ENCODE measurements at regions not wholly inside any gene's neighbourhood (a gene's known extent, or its start where the extent isn't known, plus 50 kb on each side); places are given as distances from the start of the nearest gene placed in this dataset.

DNA sequence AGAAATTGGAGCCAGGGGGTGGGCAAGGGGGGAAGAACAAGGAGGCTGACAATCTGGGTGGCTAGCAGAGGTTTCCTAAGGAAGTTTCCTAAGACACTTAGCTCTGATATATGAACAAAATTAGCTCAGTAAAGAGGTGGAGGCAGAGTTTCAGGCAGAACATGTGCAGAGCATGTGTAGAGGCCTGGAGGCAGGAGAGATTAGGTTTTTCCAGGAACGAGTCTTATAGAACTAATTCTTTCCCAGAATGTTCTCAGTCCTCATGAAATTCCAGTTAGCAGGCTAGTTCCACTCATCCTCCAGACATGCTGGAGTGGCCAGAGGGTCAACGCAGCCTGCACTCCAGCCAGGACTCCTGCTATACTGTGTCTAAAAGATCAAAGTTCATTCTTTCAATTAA, 184.7 kb downstream of the LACC1 start:
- Histone ChIP-seq H3K36me3 (no peaks in the 10 kb centered on the region), H3K27me3 (no peaks in the 10 kb centered on the region), H3K9me3 (no peaks in the 10 kb centered on the region), H3K4me3 (no peak overlapping the region), H3K4me1 (no peaks in the 10 kb centered on the region), H3K27ac (no peak overlapping the region)
- 73 to 79% methylated on average over 2 of the region's 2 CpGs for WGBS, 2 donors (ENCODE audit: low coverage in 1 of 2)
- no peak for ATAC-seq
- TF ChIP-seq, protein P1, sequence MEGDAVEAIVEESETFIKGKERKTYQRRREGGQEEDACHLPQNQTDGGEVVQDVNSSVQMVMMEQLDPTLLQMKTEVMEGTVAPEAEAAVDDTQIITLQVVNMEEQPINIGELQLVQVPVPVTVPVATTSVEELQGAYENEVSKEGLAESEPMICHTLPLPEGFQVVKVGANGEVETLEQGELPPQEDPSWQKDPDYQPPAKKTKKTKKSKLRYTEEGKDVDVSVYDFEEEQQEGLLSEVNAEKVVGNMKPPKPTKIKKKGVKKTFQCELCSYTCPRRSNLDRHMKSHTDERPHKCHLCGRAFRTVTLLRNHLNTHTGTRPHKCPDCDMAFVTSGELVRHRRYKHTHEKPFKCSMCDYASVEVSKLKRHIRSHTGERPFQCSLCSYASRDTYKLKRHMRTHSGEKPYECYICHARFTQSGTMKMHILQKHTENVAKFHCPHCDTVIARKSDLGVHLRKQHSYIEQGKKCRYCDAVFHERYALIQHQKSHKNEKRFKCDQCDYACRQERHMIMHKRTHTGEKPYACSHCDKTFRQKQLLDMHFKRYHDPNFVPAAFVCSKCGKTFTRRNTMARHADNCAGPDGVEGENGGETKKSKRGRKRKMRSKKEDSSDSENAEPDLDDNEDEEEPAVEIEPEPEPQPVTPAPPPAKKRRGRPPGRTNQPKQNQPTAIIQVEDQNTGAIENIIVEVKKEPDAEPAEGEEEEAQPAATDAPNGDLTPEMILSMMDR (IDR thresholded peaks at IDR 0.05): no peak
- TF ChIP-seq POLR2A (IDR thresholded peaks at IDR 0.05): no peak
- no peak for TF ChIP-seq POLR2AphosphoS5 (IDR thresholded peaks at IDR 0.05)
- no peak for TF ChIP-seq EP300 (IDR thresholded peaks at IDR 0.05)

DNA sequence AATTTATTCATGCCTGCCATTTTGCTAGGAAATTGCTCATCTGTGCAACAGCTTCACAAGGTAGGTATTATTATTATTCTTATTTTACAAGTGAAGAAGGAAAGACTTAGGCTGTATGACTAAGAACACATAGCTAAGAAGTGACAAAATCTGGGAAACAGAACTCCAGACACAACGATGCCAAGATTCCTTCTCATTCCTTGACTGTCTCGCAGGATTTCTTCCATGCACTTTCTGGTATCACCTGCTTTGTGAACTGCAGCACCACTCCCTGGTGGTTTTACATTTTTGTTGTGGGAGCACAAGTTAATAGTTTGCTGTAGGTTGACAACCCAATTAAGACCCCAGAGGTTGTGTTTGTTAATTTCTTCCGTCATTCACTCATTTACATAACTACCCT, 188.5 kb downstream of the LACC1 start:
- TF ChIP-seq, protein P1 (IDR thresholded peaks at IDR 0.05): peak in 1 of 4 experiments; percentile 19
- TF ChIP-seq POLR2AphosphoS5 (IDR thresholded peaks at IDR 0.05): no peak
- TF ChIP-seq EP300 (IDR thresholded peaks at IDR 0.05): no peak
- no peak for TF ChIP-seq POLR2A (IDR thresholded peaks at IDR 0.05)
- H3K4me1 ChIP-seq: no peaks in the 10 kb centered on the region
- H3K36me3 ChIP-seq: no peaks in the 10 kb centered on the region
- H3K9me3 ChIP-seq: peaks cover 0 to 9% (median 0%) of the 10 kb centered on the region in 3 donors
- H3K27me3 ChIP-seq: no peaks in the 10 kb centered on the region
- peak; percentile 57 for ATAC-seq
- no peak overlapping the region for H3K4me3 ChIP-seq
- 27 to 30% methylated on average over 3 of the region's 3 CpGs for WGBS, 2 donors (ENCODE audit: low coverage in 1 of 2)
- H3K27ac ChIP-seq: no peak overlapping the region

DNA sequence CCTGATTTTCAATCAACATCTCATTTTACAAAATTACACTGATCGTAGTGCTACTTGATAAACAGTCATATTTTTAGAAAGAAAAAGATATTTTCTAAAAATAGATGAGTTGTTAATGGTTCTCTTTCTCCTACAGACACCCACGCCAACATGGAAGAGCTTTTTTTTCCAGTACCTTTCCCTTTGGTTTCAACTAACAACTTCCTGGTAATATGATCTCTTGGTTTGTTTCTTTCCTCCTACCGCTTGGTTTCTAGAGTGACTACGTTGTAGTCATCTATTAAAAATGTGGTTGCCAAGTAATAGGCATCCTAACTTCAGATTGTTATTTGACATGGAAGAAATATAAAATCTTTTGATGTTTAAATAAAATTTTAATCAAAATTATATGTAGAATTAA, 189.0 kb downstream of the LACC1 start:
- H3K36me3 ChIP-seq: no peaks in the 10 kb centered on the region
- no peaks in the 10 kb centered on the region for H3K27me3 ChIP-seq
- WGBS, 2 donors (ENCODE audit: low coverage in 1 of 2): 18 to 35% methylated on average over 4 of the region's 4 CpGs
- H3K9me3 ChIP-seq: peaks cover 0 to 11% (median 0%) of the 10 kb centered on the region in 3 donors
- TF ChIP-seq, protein P1 (IDR thresholded peaks at IDR 0.05): no peak
- TF ChIP-seq POLR2AphosphoS5 (IDR thresholded peaks at IDR 0.05): no peak
- TF ChIP-seq EP300 (IDR thresholded peaks at IDR 0.05): no peak
- TF ChIP-seq POLR2A (IDR thresholded peaks at IDR 0.05): no peak
- no peak for ATAC-seq
- no peaks in the 10 kb centered on the region for H3K4me1 ChIP-seq
- no peak overlapping the region for H3K27ac ChIP-seq
- no peak overlapping the region for H3K4me3 ChIP-seq

DNA sequence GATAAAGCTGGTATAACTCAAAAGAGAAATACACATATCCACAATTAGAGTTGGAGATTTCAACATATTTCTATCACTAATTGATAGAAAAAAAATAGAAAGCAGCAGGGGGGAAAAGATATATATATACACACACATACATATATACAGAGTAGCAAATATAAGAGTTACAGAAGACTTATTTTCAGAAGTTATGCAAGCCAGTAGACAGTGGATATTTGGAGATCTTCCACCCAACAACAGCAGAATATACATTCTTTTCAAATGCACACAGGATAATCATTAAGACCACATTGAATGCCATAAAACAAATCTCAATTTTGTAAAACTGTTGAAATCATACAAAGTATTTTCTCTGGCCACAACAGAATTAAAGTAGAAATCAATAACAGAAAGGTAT, 192.8 kb downstream of the LACC1 start:
- peaks cover 0 to 11% (median 0%) of the 10 kb centered on the region in 3 donors for H3K9me3 ChIP-seq
- no peak overlapping the region for H3K27ac ChIP-seq
- no peak for ATAC-seq
- H3K27me3 ChIP-seq: no peaks in the 10 kb centered on the region
- no peak for TF ChIP-seq EP300 (IDR thresholded peaks at IDR 0.05)
- no peak for TF ChIP-seq POLR2AphosphoS5 (IDR thresholded peaks at IDR 0.05)
- TF ChIP-seq, protein P1 (IDR thresholded peaks at IDR 0.05): no peak
- TF ChIP-seq POLR2A (IDR thresholded peaks at IDR 0.05): no peak
- peaks cover 0 to 11% (median 4%) of the 10 kb centered on the region in 3 donors for H3K4me1 ChIP-seq
- no peaks in the 10 kb centered on the region for H3K36me3 ChIP-seq
- H3K4me3 ChIP-seq: no peak overlapping the region

DNA sequence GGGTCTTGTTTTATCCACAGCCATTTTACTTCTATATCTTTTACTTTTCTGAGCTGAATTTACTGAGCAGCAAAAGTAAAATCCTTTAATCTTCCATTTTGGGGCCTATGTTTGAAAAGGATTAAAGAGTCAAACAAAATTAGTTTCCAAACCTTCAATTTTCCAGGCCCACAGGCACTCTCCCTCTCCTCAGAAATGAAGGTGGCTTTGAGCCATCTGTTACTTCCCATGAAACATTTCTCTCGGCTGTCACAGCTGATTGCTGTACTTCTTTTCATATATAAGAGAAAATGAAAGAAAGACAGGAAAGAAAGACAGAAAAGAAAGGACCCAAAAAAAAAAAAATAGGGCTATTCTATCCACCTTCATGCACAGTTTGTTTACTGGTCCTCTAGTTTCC, 194.9 kb downstream of the LACC1 start:
- 44% methylated on average over 1 of the region's 1 CpG; no CpG with 5 or more reads in 1 of the 2 donors for WGBS, 2 donors (ENCODE audit: low coverage in 1 of 2)
- TF ChIP-seq, protein P1 (IDR thresholded peaks at IDR 0.05): no peak
- TF ChIP-seq POLR2AphosphoS5 (IDR thresholded peaks at IDR 0.05) (no peak), POLR2A (IDR thresholded peaks at IDR 0.05) (no peak), EP300 (IDR thresholded peaks at IDR 0.05) (no peak)
- ATAC-seq: no peak
- Histone ChIP-seq H3K36me3 (no peaks in the 10 kb centered on the region), H3K9me3 (peaks cover 0 to 11% (median 0%) of the 10 kb centered on the region in 3 donors), H3K4me1 (peaks cover 0 to 11% (median 4%) of the 10 kb centered on the region in 3 donors), H3K27me3 (no peaks in the 10 kb centered on the region), H3K27ac (no peak overlapping the region), H3K4me3 (no peak overlapping the region)
